HG02885 (cell line): ENCODE measurements at regions not wholly inside any gene's neighbourhood (a gene's known extent, or its start where the extent isn't known, plus 50 kb on each side); places are given as distances from the start of the nearest gene placed in this dataset.
"Not testable (repeated sequence)": the region's sequence is repeated elsewhere in the genome, so short reads cannot be mapped to it uniquely, and the experiment has no call there.

Source experiments
- ATAC-seq: cut with Tn5 transposase; IDR thresholded peaks from one replicate; pipeline ENCODE4 v1.9.1; 2021; ENCODE audit warnings: mild to moderate bottlenecking; ENCODE audit not compliant: unreplicated experiment, poor library complexity

- ATAC-seq, result no peak
Measured at GRCh38 chr18:70421471-70422390, 132.9 kb downstream of the SOCS6 start.

GRCh38 chr18:70420146-70420898 is 131.5 kb downstream of the SOCS6 start:
- ATAC-seq, result no peak

- ATAC-seq, result no peak
Measured at GRCh38 chr18:70419526-70419925, 130.7 kb downstream of the SOCS6 start.

- ATAC-seq, result peak; percentile 99
Measured at GRCh38 chr18:70418546-70419311, 129.9 kb downstream of the SOCS6 start.

GRCh38 chr18:70417847-70418246 is 129.0 kb downstream of the SOCS6 start:
- ATAC-seq, result no peak

GRCh38 chr18:70416496-70416895 is 127.7 kb downstream of the SOCS6 start:
- ATAC-seq, result no peak

- ATAC-seq, result no peak
Measured at GRCh38 chr18:70415823-70416488, 127.1 kb downstream of the SOCS6 start.

- no peak for ATAC-seq
Measured at GRCh38 chr18:70414315-70414900, 125.6 kb downstream of the SOCS6 start.

GRCh38 chr18:70413455-70413854 is 124.6 kb downstream of the SOCS6 start:
- ATAC-seq, result no peak

- no peak for ATAC-seq
Measured at GRCh38 chr18:70411876-70412435, 123.1 kb downstream of the SOCS6 start.

- peak; percentile 42 for ATAC-seq
Measured at GRCh38 chr18:70411307-70411706, 122.5 kb downstream of the SOCS6 start.

- no peak for ATAC-seq
Measured at GRCh38 chr18:70405052-70405451, 116.2 kb downstream of the SOCS6 start.

- no peak for ATAC-seq
Measured at GRCh38 chr18:70400476-70400875, 111.6 kb downstream of the SOCS6 start.

- ATAC-seq, result no peak
Measured at GRCh38 chr18:70398076-70398475, 109.2 kb downstream of the SOCS6 start.

- no peak for ATAC-seq
Measured at GRCh38 chr18:70397259-70397925, 108.5 kb downstream of the SOCS6 start.

GRCh38 chr18:70395771-70396170 is 106.9 kb downstream of the SOCS6 start:
- ATAC-seq, result not testable (repeated sequence)

- ATAC-seq, result no peak
Measured at GRCh38 chr18:70394672-70395071, 105.8 kb downstream of the SOCS6 start.

GRCh38 chr18:70390371-70391090 is 101.7 kb downstream of the SOCS6 start:
- ATAC-seq, result no peak
